ENCODE measurements at regions not wholly inside any gene's neighbourhood (a gene's known extent, or its start where the extent isn't known, plus 50 kb on each side); places are given as distances from the start of the nearest gene placed in this dataset.

GRCh38 chr20:12659942-12660341 is 348.8 kb upstream of the SPTLC3 start:
- H2AFZ ChIP-seq (ENCODE audit: low read length), result no peak overlapping the region
- no peak overlapping the region for H4K8ac ChIP-seq (ENCODE audit: extremely low read depth, insufficient read depth, low read length)
- H4K5ac ChIP-seq (ENCODE audit: insufficient read length, low read depth, low read length), result no peak overlapping the region
- H3K9ac ChIP-seq (replicated peaks in 1 of 4; ENCODE audit: extremely low read depth in 1 of 4, low read depth in 3 of 4, low read length in 3 of 4), result no peak overlapping the region
- H3K18ac ChIP-seq (ENCODE audit: extremely low read depth, low read length), result no peak overlapping the region
- no peak overlapping the region for H3K4me3 ChIP-seq (ENCODE audit: extremely low read depth in 1 of 4, insufficient read depth in 2 of 4, low read depth in 3 of 4, low read length in 4 of 4)
- H3K9me3 ChIP-seq (ENCODE audit: insufficient read depth in 2 of 2, low read depth in 1 of 2, low read length in 1 of 2), result 0 out of 4 replicates have a peak, but pooled peaks cover 0 to 3% of the 10 kb centered on the region in 2 experiments
- no peak overlapping the region for H3K56ac ChIP-seq (replicated peaks; ENCODE audit: insufficient read length, low read depth, low read length)
- no peak overlapping the region for H2AK5ac ChIP-seq (ENCODE audit: low read depth, low read length)
- no peak overlapping the region for H4K91ac ChIP-seq (replicated peaks; ENCODE audit: insufficient read length, low read length)
- TF ChIP-seq EZH2 (IDR thresholded peaks at IDR 0.05; ENCODE audit: low read depth, low read length, severe bottlenecking) (no peak), SIN3A (conservative IDR thresholded peaks at IDR 0.05 in 1 of 2, IDR thresholded peaks at IDR 0.05 in 1 of 2; ENCODE audit: low read depth in 1 of 2, low read length in 2 of 2) (no peak), CREB1 (IDR thresholded peaks at IDR 0.05) (no peak), TBP (IDR thresholded peaks at IDR 0.05; ENCODE audit: low read depth, low read length) (no peak), BRCA1 (IDR thresholded peaks at IDR 0.05; ENCODE audit: low read depth, low read length) (no peak), E2F6 (IDR thresholded peaks at IDR 0.05) (no peak), TEAD4 (IDR thresholded peaks at IDR 0.05; ENCODE audit: low read depth, low read length) (no peak), TCF12 (IDR thresholded peaks at IDR 0.05; ENCODE audit: low read depth, low read length) (no peak), GABPA (IDR thresholded peaks at IDR 0.05; ENCODE audit: borderline replicate concordance, insufficient read depth, low read length) (no peak), CBX5 (IDR thresholded peaks at IDR 0.05; ENCODE audit: low read depth, low read length) (no peak), KDM1A (IDR thresholded peaks at IDR 0.05; ENCODE audit: borderline replicate concordance, low read length) (no peak)
- H3K4me1 ChIP-seq (replicated peaks in 1 of 4; ENCODE audit: control insufficient read depth in 3 of 4, insufficient read depth in 4 of 4, low read length in 3 of 4), result peaks cover 0 to 4% (median 2%) of the 10 kb centered on the region in 4 experiments; a peak in 3 of 7 replicates
- 93% methylated on average over 1 of the region's 1 CpG; no CpG with 5 or more reads in 1 of the 2 experiments for WGBS, 2 experiments (ENCODE audit: extremely low coverage in 1 of 2, insufficient coverage in 1 of 2, insufficient read length in 1 of 2, insufficient replicate concordance in 2 of 2, low coverage in 1 of 2, low lambda C conversion rate in 2 of 2, missing lambda C conversion rate in 1 of 2)
- no peaks in the 10 kb centered on the region for H3K79me2 ChIP-seq (ENCODE audit: control insufficient read depth in 1 of 2, insufficient read depth in 2 of 2, low read length in 2 of 2)
- no peaks in the 10 kb centered on the region for H3K36me3 ChIP-seq (ENCODE audit: control insufficient read depth in 2 of 4, insufficient read depth in 4 of 4, low read length in 3 of 4)
- H3K23me2 ChIP-seq (ENCODE audit: low read depth, low read length), result no peaks in the 10 kb centered on the region
- H3K4ac ChIP-seq (replicated peaks; ENCODE audit: insufficient read length, low read depth, low read length), result no peak overlapping the region
- no peak overlapping the region for H3K14ac ChIP-seq (ENCODE audit: insufficient read length)
- no peak overlapping the region for H3K23ac ChIP-seq (ENCODE audit: insufficient read length)
- ChIA-PET CTCF (ENCODE audit: partially characterized antibody) (interaction anchor here (1.0 to 2.6 kb wide), 11 partner anchors 10 to 306 kb away, joined by 3 to 8 read pairs (median 4); no protein-coding TSS in a partner anchor), POLR2A (ENCODE audit: partially characterized antibody) (interaction anchor here (0.9 kb wide), 1 partner anchor 10 kb away, joined by 3 read pairs; no protein-coding TSS in a partner anchor)
- no peak overlapping the region for H2BK15ac ChIP-seq (ENCODE audit: low read length)
- no peaks in the 10 kb centered on the region for H3K27me3 ChIP-seq (replicated peaks in 1 of 4; ENCODE audit: control insufficient read depth in 3 of 4, extremely low read depth in 1 of 4, insufficient read depth in 3 of 4, low read length in 3 of 4)
- no peaks in the 10 kb centered on the region; the same call in 1 of the 2 replicates for H3K79me1 ChIP-seq (ENCODE audit: low read depth, low read length)
- no peak overlapping the region for H2BK12ac ChIP-seq (ENCODE audit: low read depth, low read length)
- H4K20me1 ChIP-seq (replicated peaks in 1 of 2; ENCODE audit: control insufficient read depth in 1 of 2, insufficient read depth in 2 of 2, low read length in 2 of 2), result no peaks in the 10 kb centered on the region
- no peak for FAIRE-seq
- no peak for DNase-seq (ENCODE audit: low read depth in 1 of 2, low spot score in 2 of 2)
- no peak overlapping the region for H2BK20ac ChIP-seq (ENCODE audit: low read length)
- no peak overlapping the region for H2BK5ac ChIP-seq (ENCODE audit: low read depth, low read length)
- H3K27ac ChIP-seq (ENCODE audit: low read depth, low read length), result no peak overlapping the region
- H3K4me2 ChIP-seq (ENCODE audit: insufficient read depth in 1 of 2, low read depth in 2 of 2, low read length in 2 of 2), result no peak overlapping the region
- no peak overlapping the region for H2BK120ac ChIP-seq (replicated peaks; ENCODE audit: low read depth, low read length)

Measured in H1 (cell line).